Panc1 (cell line): ENCODE measurements at regions not wholly inside any gene's neighbourhood (a gene's known extent, or its start where the extent isn't known, plus 50 kb on each side); places are given as distances from the start of the nearest gene placed in this dataset.
"Not testable (repeated sequence)": the region's sequence is repeated elsewhere in the genome, so short reads cannot be mapped to it uniquely, and the experiment has no call there.

ENCODE experiments used
- ATAC-seq: fragments of 200-7000 bp; cut with Tn5 transposase; 2 replicates; pipeline ENCODE4 v1.9.1; 2020; ENCODE audit warnings: mild to moderate bottlenecking, moderate library complexity
- BruUV-seq: library from RNA; stranded (reverse); fragments of 400-500 nt; replicated peaks from 2 replicates; lab custom pipeline; 2021; lab: Mats Ljungman, UMichigan
- CTCF ChIA-PET: fragments of 300-600 bp; sonication (Branson Sonifier 250); formaldehyde crosslinking; loops from one replicate; lab custom pipeline; 2022; ENCODE audit warnings: antibody characterized with exemption; lab: Charles Lee
- POLR2A ChIA-PET: fragments of 300-600 bp; sonication (Branson Sonifier 250); formaldehyde crosslinking; loops from one replicate; lab custom pipeline; 2022; ENCODE audit warnings: antibody characterized with exemption; lab: Charles Lee
- DNase-seq: peaks from one replicate; pipeline ENCODE4 v3.0.0-alpha.2; 2010; ENCODE audit warnings: low read depth, low spot score
- H3K27ac ChIP-seq: 2 replicates; pipeline ENCODE4 v1.5.1; 2011; ENCODE audit warnings: mild to moderate bottlenecking, low read length, inconsistent platforms
- H3K27me3 ChIP-seq: fragments of 200-500 bp; sonication (Bioruptor generic); 2 replicates; pipeline ENCODE4 v1.6.0; 2014; ENCODE audit warnings: low read length, inconsistent platforms; ENCODE audit not compliant: control insufficient read depth, insufficient read depth
- H3K36me3 ChIP-seq: fragments of 200-500 bp; sonication (Bioruptor generic); 2 replicates; pipeline ENCODE4 v1.5.1; 2014; ENCODE audit warnings: inconsistent platforms, mild to moderate bottlenecking, low read length, moderate library complexity; ENCODE audit not compliant: control insufficient read depth, insufficient read depth
- H3K4me1 ChIP-seq: 2 replicates; pipeline ENCODE4 v1.5.1; 2011; ENCODE audit warnings: inconsistent platforms, mild to moderate bottlenecking, low read length, moderate library complexity; ENCODE audit not compliant: control insufficient read depth, insufficient read depth
- H3K4me3 ChIP-seq, 2 experiments: 2 replicates each; pipeline ENCODE4 v1.5.1; 2011 to 2012; ENCODE audit warnings: low read depth in 2 of 2, low read length in 2 of 2, mild to moderate bottlenecking in 2 of 2, inconsistent platforms in 1 of 2, moderate library complexity in 1 of 2
- H3K9me3 ChIP-seq: fragments of 200-500 bp; sonication (Bioruptor generic); 2 replicates; pipeline ENCODE4 v1.5.1; 2014; ENCODE audit warnings: low read depth, mild to moderate bottlenecking, inconsistent platforms, low read length, moderate library complexity; ENCODE audit not compliant: control insufficient read depth, insufficient read depth
- CTCF ChIP-seq: fragments of 450-650 bp; IDR thresholded peaks from 2 replicates; pipeline ENCODE4 v1.5.1; 2017; ENCODE audit warnings: mild to moderate bottlenecking
- POLR2AphosphoS5 ChIP-seq: IDR thresholded peaks from 2 replicates; pipeline ENCODE4 v1.6.1; 2012; ENCODE audit warnings: mild to moderate bottlenecking, low read depth, low read length, moderate library complexity
- REST ChIP-seq, 2 experiments: IDR thresholded peaks; 2 replicates each; pipeline ENCODE4 v1.6.1; 2011 to 2012; ENCODE audit warnings: low read depth in 2 of 2, control low read depth in 1 of 2, low read length in 1 of 2, mild to moderate bottlenecking in 1 of 2, moderate library complexity in 1 of 2; ENCODE audit not compliant: insufficient read depth in 1 of 2
- SIN3A ChIP-seq: IDR thresholded peaks from 2 replicates; pipeline ENCODE4 v1.6.1; 2012; ENCODE audit warnings: low read depth, mild to moderate bottlenecking, low read length, moderate library complexity, borderline replicate concordance; ENCODE audit not compliant: insufficient read depth
- TCF7L2 ChIP-seq: IDR thresholded peaks from 2 replicates; pipeline ENCODE4 v1.6.1; 2011; ENCODE audit warnings: mild to moderate bottlenecking, low read depth, low read length, inconsistent platforms
- in situ Hi-C: cut with HindIII; loops from 2 replicates; pipeline ENCODE4 v1.10.0; 2016; ENCODE audit warnings: low sequenced_read_pairs, low pct_unique_long_range_greater_than_20kb
- intact Hi-C: fragments of 100-400 bp; cut with micrococcal nuclease; formaldehyde crosslinking; loops from one replicate; pipeline ENCODE4 v1.10.0; 2022; ENCODE audit not compliant: unreplicated experiment

- Histone ChIP-seq H3K4me1 (no peaks in the 10 kb centered on the region), H3K9me3 (no peaks in the 10 kb centered on the region), H3K36me3 (no peaks in the 10 kb centered on the region), H3K27me3 (no peaks in the 10 kb centered on the region), H3K4me3 (no peak overlapping the region), H3K27ac (no peak overlapping the region)
- ChIA-PET CTCF (no interaction called here), POLR2A (no interaction called here)
- in situ Hi-C loops (no loop called here), intact Hi-C loops (no loop called here)
- no TSS peak for BruUV-seq
- DNase-seq = no peak
- no peak for ATAC-seq
- TF ChIP-seq POLR2AphosphoS5 (no peak), TCF7L2 (no peak), SIN3A (no peak), CTCF (no peak), REST (IDR thresholded peaks at IDR 0.05; ENCODE audit: insufficient read depth in 1 of 2, low read depth in 2 of 2, low read length in 1 of 2) (no peak)
Measured at GRCh38 chr16:66085651-66086050, 280.8 kb upstream of the CDH5 start.

GRCh38 chr16:66084731-66085130 lies 281.8 kb upstream of the CDH5 start:
- H3K4me1 ChIP-seq, H3K9me3 ChIP-seq, in situ Hi-C loops, intact Hi-C loops, DNase-seq, H3K36me3 ChIP-seq, POLR2A ChIA-PET, BruUV-seq, H3K27me3 ChIP-seq, CTCF ChIA-PET, ATAC-seq, H3K4me3 ChIP-seq, H3K27ac ChIP-seq: not testable (repeated sequence)

- ATAC-seq = no peak
- H3K27me3 ChIP-seq = no peaks in the 10 kb centered on the region
- H3K4me3 ChIP-seq = no peak overlapping the region
- no peaks in the 10 kb centered on the region for H3K36me3 ChIP-seq
- no peak overlapping the region for H3K27ac ChIP-seq
- TF ChIP-seq TCF7L2 = no peak
- TF ChIP-seq SIN3A = no peak
- no peak for TF ChIP-seq CTCF
- TF ChIP-seq POLR2AphosphoS5 = no peak
- TF ChIP-seq REST (IDR thresholded peaks at IDR 0.05; ENCODE audit: insufficient read depth in 1 of 2, low read depth in 2 of 2, low read length in 1 of 2) = no peak
- in situ Hi-C loops = no loop called here
- POLR2A ChIA-PET = no interaction called here
- intact Hi-C loops = no loop called here
- CTCF ChIA-PET = no interaction called here
- no peaks in the 10 kb centered on the region for H3K9me3 ChIP-seq
- no TSS peak for BruUV-seq
- no peaks in the 10 kb centered on the region for H3K4me1 ChIP-seq
- DNase-seq = no peak
Measured at GRCh38 chr16:66084306-66084705, 282.2 kb upstream of the CDH5 start.
